HEK293 (cell line): ENCODE measurements at regions not wholly inside any gene's neighbourhood (a gene's known extent, or its start where the extent isn't known, plus 50 kb on each side); places are given as distances from the start of the nearest gene placed in this dataset.

Experiments used
- CTCF ChIA-PET: fragments of 350-600 bp; formaldehyde crosslinking; extraction: SDS; loops from one replicate; lab custom pipeline; 2021; ENCODE audit warnings: antibody characterized with exemption; lab: Yijun Ruan, JAX
- POLR2A ChIA-PET: fragments of 300-600 bp; formaldehyde crosslinking; extraction: SDS; loops from one replicate; lab custom pipeline; 2020; ENCODE audit warnings: antibody characterized with exemption, inconsistent platforms; lab: Yijun Ruan, JAX
- H3K27ac ChIP-seq: fragments of 200-500 bp; sonication (Bioruptor generic); 2 replicates; pipeline ENCODE4 v1.5.1; 2014; ENCODE audit warnings: low read depth, low read length, control low read depth, inconsistent platforms; ENCODE audit errors: extremely low read depth
- H3K36me3 ChIP-seq, 2 experiments: fragments of 200-500 bp in 1 of 2; sonication (Bioruptor generic) in 1 of 2; 1 replicate in 1 of 2; 2 replicates in 1 of 2; pipeline ENCODE4 v1.5.1; 2014 to 2017; ENCODE audit warnings: inconsistent platforms in 2 of 2, low read length in 2 of 2; ENCODE audit not compliant: control insufficient read depth in 2 of 2, insufficient read depth in 1 of 2
- H3K4me1 ChIP-seq: fragments of 200-500 bp; sonication (Bioruptor generic); 2 replicates; pipeline ENCODE4 v1.5.1; 2014; ENCODE audit warnings: mild to moderate bottlenecking, low read length, inconsistent platforms; ENCODE audit not compliant: control insufficient read depth, insufficient read depth
- H3K4me3 ChIP-seq: 2 replicates; pipeline ENCODE4 v1.5.1; 2011; ENCODE audit warnings: low read depth, mild to moderate bottlenecking, control low read depth, low read length, moderate library complexity
- H3K9me3 ChIP-seq: fragments of 200-500 bp; sonication (Bioruptor generic); 2 replicates; pipeline ENCODE4 v1.5.1; 2014; ENCODE audit warnings: low read depth, low read length, inconsistent platforms; ENCODE audit not compliant: control insufficient read depth, insufficient read depth
- GLI4 ChIP-seq: fragments of 450-650 bp; formaldehyde crosslinking; IDR thresholded peaks from 2 replicates; pipeline ENCODE4 v1.5.1; 2016; ENCODE audit warnings: missing biosample characterization, missing genetic modification characterization
- GLIS1 ChIP-seq: fragments of 450-650 bp; formaldehyde crosslinking; IDR thresholded peaks from 2 replicates; pipeline ENCODE4 v1.5.1; 2016; ENCODE audit warnings: missing biosample characterization, missing genetic modification characterization
- HOXD13 ChIP-seq: sonication (generic); formaldehyde crosslinking; IDR thresholded peaks from 2 replicates; pipeline ENCODE4 v1.8.0; 2022; ENCODE audit warnings: missing genetic modification reagents, borderline replicate concordance
- SETDB1 ChIP-seq: IDR thresholded peaks from one replicate; pipeline ENCODE4 v1.6.1; 2017; ENCODE audit warnings: mild to moderate bottlenecking, low read length, moderate library complexity, mixed read lengths; ENCODE audit not compliant: insufficient read length
- ZIC2 ChIP-seq: fragments of 450-650 bp; formaldehyde crosslinking; IDR thresholded peaks from 2 replicates; pipeline ENCODE4 v1.5.1; 2016; ENCODE audit warnings: missing biosample characterization, missing genetic modification characterization
- ZNF23 ChIP-seq: fragments of 450-650 bp; formaldehyde crosslinking; IDR thresholded peaks from 2 replicates; pipeline ENCODE4 v1.5.1; 2016; ENCODE audit warnings: missing biosample characterization, missing genetic modification characterization, borderline replicate concordance
- ZNF48 ChIP-seq: fragments of 450-650 bp; formaldehyde crosslinking; IDR thresholded peaks from 2 replicates; pipeline ENCODE4 v1.5.1; 2016; ENCODE audit warnings: missing biosample characterization, missing genetic modification characterization
- ZNF530 ChIP-seq: fragments of 450-650 bp; formaldehyde crosslinking; IDR thresholded peaks from 2 replicates; pipeline ENCODE4 v1.5.1; 2016; ENCODE audit warnings: low read depth, missing biosample characterization, missing genetic modification characterization
- ZNF585B ChIP-seq: fragments of 450-650 bp; formaldehyde crosslinking; IDR thresholded peaks from 2 replicates; pipeline ENCODE4 v1.5.1; 2016; ENCODE audit warnings: missing biosample characterization, missing genetic modification characterization
- ZNF624 ChIP-seq: fragments of 450-650 bp; formaldehyde crosslinking; IDR thresholded peaks from 2 replicates; pipeline ENCODE4 v1.5.1; 2017; ENCODE audit warnings: missing biosample characterization, missing genetic modification characterization
- ZNF776 ChIP-seq: fragments of 450-650 bp; formaldehyde crosslinking; IDR thresholded peaks from 2 replicates; pipeline ENCODE4 v1.5.0; 2017; ENCODE audit warnings: missing biosample characterization, missing genetic modification characterization, borderline replicate concordance
- TF ChIP-seq, protein P1 (sequence below): fragments of 450-650 bp; formaldehyde crosslinking; IDR thresholded peaks from 2 replicates; pipeline ENCODE4 v1.5.1; 2016; ENCODE audit warnings: missing biosample characterization, missing genetic modification characterization
- TF ChIP-seq, protein P2 (sequence below): fragments of 450-650 bp; IDR thresholded peaks from 2 replicates; pipeline ENCODE4 v1.5.1; 2018; ENCODE audit warnings: missing biosample characterization, missing genetic modification characterization
- TF ChIP-seq, protein P3 (sequence below): fragments of 450-650 bp; formaldehyde crosslinking; IDR thresholded peaks from 2 replicates; pipeline ENCODE4 v1.5.1; 2016; ENCODE audit warnings: missing biosample characterization, missing genetic modification characterization
- TF ChIP-seq, protein P4 (sequence below): fragments of 450-650 bp; formaldehyde crosslinking; IDR thresholded peaks from 2 replicates; pipeline ENCODE4 v1.5.1; 2016; ENCODE audit warnings: missing biosample characterization, missing genetic modification characterization
- TF ChIP-seq, protein P5 (sequence below): fragments of 450-650 bp; formaldehyde crosslinking; IDR thresholded peaks from 2 replicates; pipeline ENCODE4 v1.5.1; 2016; ENCODE audit warnings: missing biosample characterization, missing genetic modification characterization
- TF ChIP-seq, protein P6 (sequence below): fragments of 450-650 bp; formaldehyde crosslinking; IDR thresholded peaks from 2 replicates; pipeline ENCODE4 v1.5.1; 2016; ENCODE audit warnings: missing biosample characterization, missing genetic modification characterization
- TF ChIP-seq, protein P7 (sequence below): fragments of 450-650 bp; formaldehyde crosslinking; IDR thresholded peaks from 2 replicates; pipeline ENCODE4 v1.5.1; 2017; ENCODE audit warnings: missing biosample characterization, missing genetic modification characterization

DNA sequence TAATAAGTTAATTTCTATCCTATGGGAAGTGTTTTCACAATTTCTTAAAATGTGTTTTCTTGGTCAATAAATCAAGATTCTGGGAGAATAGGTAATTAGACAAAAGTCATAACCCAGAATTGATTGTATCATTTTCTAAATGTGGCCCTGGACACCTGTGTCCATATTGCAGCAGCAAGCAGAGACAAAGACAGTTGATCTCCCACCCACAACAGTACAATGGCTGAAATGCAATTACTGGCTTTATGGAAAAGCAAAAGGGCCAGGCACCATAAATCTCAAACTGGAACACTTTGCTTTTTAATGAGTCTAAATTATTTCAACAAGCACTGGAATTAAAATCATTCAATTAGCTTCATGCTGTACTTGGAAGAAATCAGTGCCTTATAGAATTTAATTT, 157.2 kb downstream of the ESM1 start (continued):
- TF ChIP-seq, protein P1, sequence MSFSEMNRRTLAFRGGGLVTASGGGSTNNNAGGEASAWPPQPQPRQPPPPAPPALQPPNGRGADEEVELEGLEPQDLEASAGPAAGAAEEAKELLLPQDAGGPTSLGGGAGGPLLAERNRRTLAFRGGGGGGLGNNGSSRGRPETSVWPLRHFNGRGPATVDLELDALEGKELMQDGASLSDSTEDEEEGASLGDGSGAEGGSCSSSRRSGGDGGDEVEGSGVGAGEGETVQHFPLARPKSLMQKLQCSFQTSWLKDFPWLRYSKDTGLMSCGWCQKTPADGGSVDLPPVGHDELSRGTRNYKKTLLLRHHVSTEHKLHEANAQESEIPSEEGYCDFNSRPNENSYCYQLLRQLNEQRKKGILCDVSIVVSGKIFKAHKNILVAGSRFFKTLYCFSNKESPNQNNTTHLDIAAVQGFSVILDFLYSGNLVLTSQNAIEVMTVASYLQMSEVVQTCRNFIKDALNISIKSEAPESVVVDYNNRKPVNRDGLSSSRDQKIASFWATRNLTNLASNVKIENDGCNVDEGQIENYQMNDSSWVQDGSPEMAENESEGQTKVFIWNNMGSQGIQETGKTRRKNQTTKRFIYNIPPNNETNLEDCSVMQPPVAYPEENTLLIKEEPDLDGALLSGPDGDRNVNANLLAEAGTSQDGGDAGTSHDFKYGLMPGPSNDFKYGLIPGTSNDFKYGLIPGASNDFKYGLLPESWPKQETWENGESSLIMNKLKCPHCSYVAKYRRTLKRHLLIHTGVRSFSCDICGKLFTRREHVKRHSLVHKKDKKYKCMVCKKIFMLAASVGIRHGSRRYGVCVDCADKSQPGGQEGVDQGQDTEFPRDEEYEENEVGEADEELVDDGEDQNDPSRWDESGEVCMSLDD: no peak

DNA sequence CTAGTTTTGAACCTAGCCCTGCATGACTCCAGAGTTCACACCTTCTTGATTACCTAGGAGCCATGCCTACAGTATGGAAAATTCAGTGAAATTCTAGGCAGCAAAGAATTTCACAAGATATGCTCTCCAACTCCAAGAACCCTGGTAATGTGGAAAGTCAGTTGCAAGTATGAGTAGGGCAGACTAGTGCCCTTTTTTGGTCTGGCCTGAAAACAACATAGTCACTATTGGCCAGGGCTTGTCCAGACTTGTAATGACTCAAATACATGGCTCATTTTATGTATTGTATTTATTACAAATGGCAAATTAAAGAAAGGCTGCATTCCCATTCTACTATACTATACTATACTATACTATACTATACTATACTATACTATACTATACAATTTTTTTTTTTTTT, 160.4 kb downstream of the ESM1 start:
- TF ChIP-seq, protein P2, sequence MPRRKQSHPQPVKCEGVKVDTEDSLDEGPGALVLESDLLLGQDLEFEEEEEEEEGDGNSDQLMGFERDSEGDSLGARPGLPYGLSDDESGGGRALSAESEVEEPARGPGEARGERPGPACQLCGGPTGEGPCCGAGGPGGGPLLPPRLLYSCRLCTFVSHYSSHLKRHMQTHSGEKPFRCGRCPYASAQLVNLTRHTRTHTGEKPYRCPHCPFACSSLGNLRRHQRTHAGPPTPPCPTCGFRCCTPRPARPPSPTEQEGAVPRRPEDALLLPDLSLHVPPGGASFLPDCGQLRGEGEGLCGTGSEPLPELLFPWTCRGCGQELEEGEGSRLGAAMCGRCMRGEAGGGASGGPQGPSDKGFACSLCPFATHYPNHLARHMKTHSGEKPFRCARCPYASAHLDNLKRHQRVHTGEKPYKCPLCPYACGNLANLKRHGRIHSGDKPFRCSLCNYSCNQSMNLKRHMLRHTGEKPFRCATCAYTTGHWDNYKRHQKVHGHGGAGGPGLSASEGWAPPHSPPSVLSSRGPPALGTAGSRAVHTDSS: no peak
- no peak for TF ChIP-seq GLI4 (tag by site-specific recombination)
- no peak for TF ChIP-seq ZNF776 (tag by site-specific recombination)
- TF ChIP-seq, protein P3, sequence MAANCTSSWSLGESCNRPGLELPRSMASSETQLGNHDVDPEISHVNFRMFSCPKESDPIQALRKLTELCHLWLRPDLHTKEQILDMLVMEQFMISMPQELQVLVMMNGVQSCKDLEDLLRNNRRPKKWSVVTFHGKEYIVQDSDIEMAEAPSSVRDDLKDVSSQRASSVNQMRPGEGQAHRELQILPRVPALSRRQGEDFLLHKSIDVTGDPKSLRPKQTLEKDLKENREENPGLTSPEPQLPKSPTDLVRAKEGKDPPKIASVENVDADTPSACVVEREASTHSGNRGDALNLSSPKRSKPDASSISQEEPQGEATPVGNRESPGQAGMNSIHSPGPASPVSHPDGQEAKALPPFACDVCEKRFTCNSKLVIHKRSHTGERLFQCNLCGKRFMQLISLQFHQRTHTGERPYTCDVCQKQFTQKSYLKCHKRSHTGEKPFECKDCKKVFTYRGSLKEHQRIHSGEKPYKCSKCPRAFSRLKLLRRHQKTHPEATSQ: no peak
- no peak for TF ChIP-seq SETDB1
- TF ChIP-seq, protein P4, sequence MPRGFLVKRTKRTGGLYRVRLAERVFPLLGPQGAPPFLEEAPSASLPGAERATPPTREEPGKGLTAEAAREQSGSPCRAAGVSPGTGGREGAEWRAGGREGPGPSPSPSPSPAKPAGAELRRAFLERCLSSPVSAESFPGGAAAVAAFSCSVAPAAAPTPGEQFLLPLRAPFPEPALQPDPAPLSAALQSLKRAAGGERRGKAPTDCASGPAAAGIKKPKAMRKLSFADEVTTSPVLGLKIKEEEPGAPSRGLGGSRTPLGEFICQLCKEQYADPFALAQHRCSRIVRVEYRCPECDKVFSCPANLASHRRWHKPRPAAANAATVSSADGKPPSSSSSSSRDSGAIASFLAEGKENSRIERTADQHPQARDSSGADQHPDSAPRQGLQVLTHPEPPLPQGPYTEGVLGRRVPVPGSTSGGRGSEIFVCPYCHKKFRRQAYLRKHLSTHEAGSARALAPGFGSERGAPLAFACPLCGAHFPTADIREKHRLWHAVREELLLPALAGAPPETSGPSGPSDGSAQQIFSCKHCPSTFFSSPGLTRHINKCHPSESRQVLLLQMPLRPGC (tag by site-specific recombination): no peak
- TF ChIP-seq ZNF23 (tag by site-specific recombination): no peak
- TF ChIP-seq, protein P5, sequence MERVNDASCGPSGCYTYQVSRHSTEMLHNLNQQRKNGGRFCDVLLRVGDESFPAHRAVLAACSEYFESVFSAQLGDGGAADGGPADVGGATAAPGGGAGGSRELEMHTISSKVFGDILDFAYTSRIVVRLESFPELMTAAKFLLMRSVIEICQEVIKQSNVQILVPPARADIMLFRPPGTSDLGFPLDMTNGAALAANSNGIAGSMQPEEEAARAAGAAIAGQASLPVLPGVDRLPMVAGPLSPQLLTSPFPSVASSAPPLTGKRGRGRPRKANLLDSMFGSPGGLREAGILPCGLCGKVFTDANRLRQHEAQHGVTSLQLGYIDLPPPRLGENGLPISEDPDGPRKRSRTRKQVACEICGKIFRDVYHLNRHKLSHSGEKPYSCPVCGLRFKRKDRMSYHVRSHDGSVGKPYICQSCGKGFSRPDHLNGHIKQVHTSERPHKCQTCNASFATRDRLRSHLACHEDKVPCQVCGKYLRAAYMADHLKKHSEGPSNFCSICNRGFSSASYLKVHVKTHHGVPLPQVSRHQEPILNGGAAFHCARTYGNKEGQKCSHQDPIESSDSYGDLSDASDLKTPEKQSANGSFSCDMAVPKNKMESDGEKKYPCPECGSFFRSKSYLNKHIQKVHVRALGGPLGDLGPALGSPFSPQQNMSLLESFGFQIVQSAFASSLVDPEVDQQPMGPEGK (tag by site-specific recombination): no peak
- no peak for TF ChIP-seq ZNF585B (tag by site-specific recombination)
- TF ChIP-seq HOXD13 (CRISPR knock-in tag): no peak
- TF ChIP-seq, protein P6, sequence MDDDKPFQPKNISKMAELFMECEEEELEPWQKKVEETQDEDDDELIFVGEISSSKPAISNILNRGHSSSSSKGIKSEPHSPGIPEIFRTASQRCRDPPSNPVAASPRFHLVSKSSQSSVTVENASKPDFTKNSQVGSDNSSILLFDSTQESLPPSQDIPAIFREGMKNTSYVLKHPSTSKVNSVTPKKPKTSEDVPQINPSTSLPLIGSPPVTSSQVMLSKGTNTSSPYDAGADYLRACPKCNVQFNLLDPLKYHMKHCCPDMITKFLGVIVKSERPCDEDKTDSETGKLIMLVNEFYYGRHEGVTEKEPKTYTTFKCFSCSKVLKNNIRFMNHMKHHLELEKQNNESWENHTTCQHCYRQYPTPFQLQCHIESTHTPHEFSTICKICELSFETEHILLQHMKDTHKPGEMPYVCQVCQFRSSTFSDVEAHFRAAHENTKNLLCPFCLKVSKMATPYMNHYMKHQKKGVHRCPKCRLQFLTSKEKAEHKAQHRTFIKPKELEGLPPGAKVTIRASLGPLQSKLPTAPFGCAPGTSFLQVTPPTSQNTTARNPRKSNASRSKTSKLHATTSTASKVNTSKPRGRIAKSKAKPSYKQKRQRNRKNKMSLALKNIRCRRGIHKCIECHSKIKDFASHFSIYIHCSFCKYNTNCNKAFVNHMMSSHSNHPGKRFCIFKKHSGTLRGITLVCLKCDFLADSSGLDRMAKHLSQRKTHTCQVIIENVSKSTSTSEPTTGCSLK: no peak
- TF ChIP-seq, protein P7, sequence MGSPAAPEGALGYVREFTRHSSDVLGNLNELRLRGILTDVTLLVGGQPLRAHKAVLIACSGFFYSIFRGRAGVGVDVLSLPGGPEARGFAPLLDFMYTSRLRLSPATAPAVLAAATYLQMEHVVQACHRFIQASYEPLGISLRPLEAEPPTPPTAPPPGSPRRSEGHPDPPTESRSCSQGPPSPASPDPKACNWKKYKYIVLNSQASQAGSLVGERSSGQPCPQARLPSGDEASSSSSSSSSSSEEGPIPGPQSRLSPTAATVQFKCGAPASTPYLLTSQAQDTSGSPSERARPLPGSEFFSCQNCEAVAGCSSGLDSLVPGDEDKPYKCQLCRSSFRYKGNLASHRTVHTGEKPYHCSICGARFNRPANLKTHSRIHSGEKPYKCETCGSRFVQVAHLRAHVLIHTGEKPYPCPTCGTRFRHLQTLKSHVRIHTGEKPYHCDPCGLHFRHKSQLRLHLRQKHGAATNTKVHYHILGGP: no peak
- no peak for TF ChIP-seq ZNF48 (tag by site-specific recombination)
- TF ChIP-seq ZNF530 (tag by site-specific recombination): no peak
- TF ChIP-seq ZNF624 (tag by site-specific recombination): no peak
- no peak for TF ChIP-seq ZIC2 (tag by site-specific recombination)
- TF ChIP-seq GLIS1 (tag by site-specific recombination): no peak
- TF ChIP-seq, all 188 proteins: peak for 0
- H3K27ac ChIP-seq: no peak overlapping the region
- POLR2A ChIA-PET: no interaction called here
- CTCF ChIA-PET: interaction anchor here (0.7 to 1.2 kb wide), 4 partner anchors 19 to 357 kb away, joined by 3 to 4 read pairs (median 3); no protein-coding TSS in a partner anchor
- H3K9me3 ChIP-seq: no peaks in the 10 kb centered on the region
- no peak overlapping the region for H3K4me3 ChIP-seq
- H3K4me1 ChIP-seq: no peaks in the 10 kb centered on the region
- no peaks in the 10 kb centered on the region for H3K36me3 ChIP-seq
